Caco-2 (cell line): ENCODE measurements at regions not wholly inside any gene's neighbourhood (a gene's known extent, or its start where the extent isn't known, plus 50 kb on each side); places are given as distances from the start of the nearest gene placed in this dataset.

ENCODE experiments used
- BruUV-seq: library from RNA; stranded (reverse); fragments of 400-500 nt; replicated peaks from 2 replicates; lab custom pipeline; 2021; lab: Mats Ljungman, UMichigan
- CTCF ChIA-PET: fragments of 300-600 bp; sonication (Branson Sonifier 250); formaldehyde crosslinking; loops from one replicate; lab custom pipeline; 2022; ENCODE audit warnings: antibody characterized with exemption; lab: Charles Lee
- POLR2A ChIA-PET: fragments of 300-600 bp; sonication (Branson Sonifier 250); formaldehyde crosslinking; loops from one replicate; lab custom pipeline; 2022; ENCODE audit warnings: antibody characterized with exemption; lab: Charles Lee
- DNase-seq, 2 experiments: peaks; one replicate each; pipeline versions ENCODE4 v3.0.0 to v3.0.0-alpha.2; 2020 to 2022
- H3K27me3 ChIP-seq: replicated peaks from 2 replicates; pipeline ENCODE4 v1.6.0; 2011; ENCODE audit warnings: low read length; ENCODE audit not compliant: control insufficient read depth, insufficient read depth
- H3K36me3 ChIP-seq: 2 replicates; pipeline ENCODE4 v1.5.1; 2011; ENCODE audit warnings: low read length; ENCODE audit not compliant: control insufficient read depth, insufficient read depth
- H3K4me1 ChIP-seq: fragments of 250-450 bp; sonication (Bioruptor Pico); 2 replicates; pipeline ENCODE4 v1.5.1; 2020; ENCODE audit warnings: mild to moderate bottlenecking
- H3K4me3 ChIP-seq: 2 replicates; pipeline ENCODE4 v1.5.1; 2011; ENCODE audit warnings: low read depth, mild to moderate bottlenecking, control low read depth, low read length
- H3K9me3 ChIP-seq: fragments of 250-450 bp; sonication (Bioruptor Pico); 2 replicates; pipeline ENCODE4 v1.5.1; 2020; ENCODE audit warnings: mild to moderate bottlenecking, moderate library complexity
- H3K27ac Mint-ChIP-seq: one replicate; pipeline ENCODE4 v1.8.0; 2022; ENCODE audit warnings: mixed read lengths; ENCODE audit not compliant: unreplicated experiment
- H3K27me3 Mint-ChIP-seq: one replicate; pipeline ENCODE4 v1.8.0; 2022; ENCODE audit warnings: mixed read lengths; ENCODE audit not compliant: insufficient read depth, unreplicated experiment
- H3K36me3 Mint-ChIP-seq: one replicate; pipeline ENCODE4 v1.8.0; 2022; ENCODE audit warnings: mild to moderate bottlenecking, mixed read lengths; ENCODE audit not compliant: insufficient read depth, unreplicated experiment
- H3K4me1 Mint-ChIP-seq: one replicate; pipeline ENCODE4 v1.8.0; 2022; ENCODE audit warnings: low read depth, mixed read lengths; ENCODE audit not compliant: unreplicated experiment
- H3K4me3 Mint-ChIP-seq: one replicate; pipeline ENCODE4 v1.8.0; 2022; ENCODE audit warnings: mild to moderate bottlenecking, moderate library complexity, mixed read lengths; ENCODE audit not compliant: unreplicated experiment
- H3K9me3 Mint-ChIP-seq: one replicate; pipeline ENCODE4 v1.8.0; 2022; ENCODE audit warnings: mixed read lengths; ENCODE audit not compliant: unreplicated experiment
- intact Hi-C: fragments of 100-400 bp; cut with micrococcal nuclease; formaldehyde crosslinking; loops from one replicate; pipeline ENCODE4 v1.10.0; 2022; ENCODE audit not compliant: unreplicated experiment
- TF ChIP-seq, protein P1 (sequence below), 2 experiments: fragments of 200-600 bp in 1 of 2; IDR thresholded peaks; 1 replicate in 1 of 2; 2 replicates in 1 of 2; pipeline versions ENCODE4 v1.5.1 to v1.8.0; 2011 to 2022; ENCODE audit warnings: antibody characterized with exemption in 1 of 2, control low read depth in 1 of 2, inconsistent platforms in 1 of 2, low read depth in 1 of 2, low read length in 1 of 2, mild to moderate bottlenecking in 1 of 2, moderate library complexity in 1 of 2; ENCODE audit not compliant: insufficient read depth in 1 of 2, severe bottlenecking in 1 of 2, unreplicated experiment in 1 of 2

DNA sequence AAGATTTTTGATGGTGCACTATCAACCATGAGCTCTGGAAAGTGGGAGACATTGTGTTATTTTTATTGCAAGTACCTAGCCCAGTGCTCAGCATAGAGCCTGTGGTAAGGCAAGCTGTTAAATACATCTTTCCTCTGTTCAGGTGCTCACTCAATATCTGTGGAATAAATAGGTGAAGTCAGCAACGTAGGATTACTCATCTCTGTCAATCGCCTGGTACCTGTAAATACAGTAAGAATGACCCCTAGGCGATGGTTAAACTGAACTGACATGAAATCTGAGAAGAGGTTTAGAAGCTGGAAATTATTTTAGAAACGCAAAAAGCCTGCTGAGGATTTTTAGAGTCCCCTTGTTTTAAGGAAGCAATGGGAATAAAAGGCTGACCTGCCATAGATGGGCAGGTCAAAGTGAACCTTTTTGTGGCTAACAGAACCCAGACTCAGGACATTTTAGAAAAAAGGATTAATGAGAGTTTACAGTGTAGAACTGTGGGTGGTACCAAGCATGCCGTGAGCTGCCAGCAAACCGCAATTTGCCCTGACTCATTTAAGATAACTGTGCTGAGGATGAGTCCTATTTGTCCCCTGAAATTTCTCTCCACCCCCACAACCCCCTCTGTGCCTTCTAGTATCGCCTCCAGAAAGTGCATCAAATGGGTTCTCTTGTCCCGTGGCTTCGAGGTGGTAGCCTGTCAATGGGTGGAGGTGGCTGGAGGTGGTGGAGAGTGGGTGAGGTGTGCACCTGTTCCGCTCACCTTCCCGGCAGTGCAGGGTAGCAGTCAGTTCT is 375.1 kb downstream of the MED10 start:
- Histone ChIP-seq H3K27me3 (no peaks in the 10 kb centered on the region), H3K4me1 (no peaks in the 10 kb centered on the region), H3K36me3 (no peaks in the 10 kb centered on the region), H3K9me3 (no peaks in the 10 kb centered on the region), H3K4me3 (no peak overlapping the region)
- no TSS peak for BruUV-seq
- Mint-ChIP-seq H3K4me1 (no peaks in the 10 kb centered on the region), H3K27ac (no peak overlapping the region), H3K9me3 (no peaks in the 10 kb centered on the region), H3K36me3 (no peaks in the 10 kb centered on the region), H3K4me3 (no peak overlapping the region), H3K27me3 (peaks cover 16% of the 10 kb centered on the region)
- intact Hi-C loops = no loop called here
- ChIA-PET POLR2A (no interaction called here), CTCF (no interaction called here)
- DNase-seq = no peak
- TF ChIP-seq, protein P1, sequence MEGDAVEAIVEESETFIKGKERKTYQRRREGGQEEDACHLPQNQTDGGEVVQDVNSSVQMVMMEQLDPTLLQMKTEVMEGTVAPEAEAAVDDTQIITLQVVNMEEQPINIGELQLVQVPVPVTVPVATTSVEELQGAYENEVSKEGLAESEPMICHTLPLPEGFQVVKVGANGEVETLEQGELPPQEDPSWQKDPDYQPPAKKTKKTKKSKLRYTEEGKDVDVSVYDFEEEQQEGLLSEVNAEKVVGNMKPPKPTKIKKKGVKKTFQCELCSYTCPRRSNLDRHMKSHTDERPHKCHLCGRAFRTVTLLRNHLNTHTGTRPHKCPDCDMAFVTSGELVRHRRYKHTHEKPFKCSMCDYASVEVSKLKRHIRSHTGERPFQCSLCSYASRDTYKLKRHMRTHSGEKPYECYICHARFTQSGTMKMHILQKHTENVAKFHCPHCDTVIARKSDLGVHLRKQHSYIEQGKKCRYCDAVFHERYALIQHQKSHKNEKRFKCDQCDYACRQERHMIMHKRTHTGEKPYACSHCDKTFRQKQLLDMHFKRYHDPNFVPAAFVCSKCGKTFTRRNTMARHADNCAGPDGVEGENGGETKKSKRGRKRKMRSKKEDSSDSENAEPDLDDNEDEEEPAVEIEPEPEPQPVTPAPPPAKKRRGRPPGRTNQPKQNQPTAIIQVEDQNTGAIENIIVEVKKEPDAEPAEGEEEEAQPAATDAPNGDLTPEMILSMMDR (IDR thresholded peaks at IDR 0.05; ENCODE audit: insufficient read depth in 1 of 2, low read depth in 1 of 2, low read length in 1 of 2, severe bottlenecking in 1 of 2, unreplicated experiment in 1 of 2) = no peak

DNA sequence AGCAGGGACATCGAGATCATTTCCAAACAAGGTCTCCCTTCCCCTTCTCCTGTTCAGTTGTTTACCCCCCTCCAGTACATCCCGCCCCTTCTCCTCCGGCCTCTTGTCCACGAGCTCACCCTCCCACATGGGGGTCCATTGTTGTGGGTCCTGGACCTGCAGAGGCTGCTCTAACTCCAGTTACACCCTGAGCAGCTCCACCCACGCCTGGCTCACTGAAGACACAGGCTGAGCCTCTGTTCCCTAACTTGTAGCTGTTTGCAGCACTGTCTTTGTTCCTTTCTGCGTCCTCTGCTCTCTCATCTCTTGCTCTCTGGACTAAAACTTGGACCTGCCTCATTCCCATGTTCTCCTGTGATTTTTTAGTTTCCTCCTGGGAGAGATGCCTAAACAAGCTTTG is 377.5 kb downstream of the MED10 start:
- no peak overlapping the region for H3K4me3 ChIP-seq
- Mint-ChIP-seq H3K4me1 (no peaks in the 10 kb centered on the region), H3K4me3 (no peak overlapping the region), H3K36me3 (no peaks in the 10 kb centered on the region), H3K27me3 (peaks cover 11% of the 10 kb centered on the region), H3K27ac (no peak overlapping the region), H3K9me3 (no peaks in the 10 kb centered on the region)
- H3K4me1 ChIP-seq = no peaks in the 10 kb centered on the region
- BruUV-seq = no TSS peak
- CTCF ChIA-PET = interaction anchor here (0.5 kb wide), 1 partner anchor 567 kb away, joined by 3 read pairs; no protein-coding TSS in a partner anchor
- no peaks in the 10 kb centered on the region for H3K36me3 ChIP-seq
- no peaks in the 10 kb centered on the region; the same call in 1 of the 2 replicates for H3K9me3 ChIP-seq
- intact Hi-C loops = no loop called here
- no peaks in the 10 kb centered on the region for H3K27me3 ChIP-seq
- DNase-seq = no peak
- POLR2A ChIA-PET = no interaction called here
- TF ChIP-seq, protein P1 (IDR thresholded peaks at IDR 0.05; ENCODE audit: insufficient read depth in 1 of 2, low read depth in 1 of 2, low read length in 1 of 2, severe bottlenecking in 1 of 2, unreplicated experiment in 1 of 2) = no peak

DNA sequence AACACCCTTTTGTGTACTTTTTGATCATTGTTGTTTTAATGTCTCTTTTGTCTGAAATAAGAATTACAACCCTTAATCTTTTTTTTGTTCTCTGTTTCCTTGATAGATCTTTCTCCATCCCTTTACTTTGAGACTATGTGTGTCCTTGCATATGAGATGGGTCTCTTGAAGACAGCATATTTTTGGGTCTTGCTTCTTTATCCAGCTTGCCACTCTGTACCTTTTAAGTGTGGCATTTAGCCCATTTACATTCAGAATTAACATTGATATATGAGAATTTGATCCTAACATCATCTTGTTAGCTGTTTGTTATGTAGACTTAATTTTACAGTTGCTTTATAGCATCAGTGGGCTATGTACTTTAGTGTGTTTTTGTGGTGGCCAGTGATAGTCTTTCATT is 382.5 kb downstream of the MED10 start:
- Histone ChIP-seq H3K4me3 (no peak overlapping the region), H3K27me3 (no peaks in the 10 kb centered on the region), H3K9me3 (no peaks in the 10 kb centered on the region; the same call in none of the 2 replicates), H3K4me1 (no peaks in the 10 kb centered on the region), H3K36me3 (no peaks in the 10 kb centered on the region)
- no peaks in the 10 kb centered on the region for H3K4me1 Mint-ChIP-seq
- no TSS peak for BruUV-seq
- H3K9me3 Mint-ChIP-seq = peaks cover 22% of the 10 kb centered on the region
- TF ChIP-seq, protein P1 (IDR thresholded peaks at IDR 0.05; ENCODE audit: insufficient read depth in 1 of 2, low read depth in 1 of 2, low read length in 1 of 2, severe bottlenecking in 1 of 2, unreplicated experiment in 1 of 2) = no peak
- POLR2A ChIA-PET = no interaction called here
- no peak overlapping the region for H3K4me3 Mint-ChIP-seq
- H3K27ac Mint-ChIP-seq = no peak overlapping the region
- intact Hi-C loops = no loop called here
- CTCF ChIA-PET = no interaction called here
- DNase-seq = no peak
- H3K27me3 Mint-ChIP-seq = peaks cover 4% of the 10 kb centered on the region
- H3K36me3 Mint-ChIP-seq = no peaks in the 10 kb centered on the region
